ENCODE measurements at regions not wholly inside any gene's neighbourhood (a gene's known extent, or its start where the extent isn't known, plus 50 kb on each side); places are given as distances from the start of the nearest gene placed in this dataset.

DNA sequence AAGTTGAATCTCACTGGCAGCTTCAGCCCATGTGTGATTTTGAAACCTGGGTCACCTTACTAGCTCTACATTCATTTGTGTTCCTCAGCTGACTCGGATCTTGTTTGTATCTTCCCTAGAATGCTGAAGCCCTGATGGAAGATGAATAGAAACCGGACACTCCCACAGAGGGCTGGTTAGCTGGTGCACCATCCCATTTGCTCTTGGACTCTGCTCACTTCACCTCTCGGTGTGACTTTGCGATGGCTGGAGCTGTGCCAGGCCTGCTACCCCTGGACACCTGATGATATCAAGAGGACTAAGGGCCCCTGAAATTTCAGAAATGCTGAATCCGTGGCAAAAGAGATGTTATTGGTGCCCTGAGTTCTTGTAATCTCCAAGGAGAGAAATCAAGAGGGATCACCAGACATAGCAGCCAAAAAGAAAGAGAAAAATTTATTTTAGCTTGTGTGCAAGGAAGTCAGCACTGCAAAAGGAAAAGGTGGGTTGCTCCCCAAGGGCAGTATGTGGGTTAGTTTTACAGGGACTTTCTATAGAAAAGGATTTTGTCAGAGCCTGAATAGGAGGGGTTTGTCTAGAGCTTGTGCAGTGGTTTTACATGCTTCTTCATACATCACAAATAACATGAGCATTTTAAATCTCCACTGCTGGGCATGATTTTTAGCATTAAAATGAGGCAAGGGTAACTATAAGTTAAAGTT is 426.3 kb upstream of the NOX3 start:
- no peak for TF ChIP-seq POLR2A (IDR thresholded peaks at IDR 0.05; ENCODE audit: borderline replicate concordance, extremely low read depth, insufficient read depth, insufficient read length)
- TF ChIP-seq, protein P1, sequence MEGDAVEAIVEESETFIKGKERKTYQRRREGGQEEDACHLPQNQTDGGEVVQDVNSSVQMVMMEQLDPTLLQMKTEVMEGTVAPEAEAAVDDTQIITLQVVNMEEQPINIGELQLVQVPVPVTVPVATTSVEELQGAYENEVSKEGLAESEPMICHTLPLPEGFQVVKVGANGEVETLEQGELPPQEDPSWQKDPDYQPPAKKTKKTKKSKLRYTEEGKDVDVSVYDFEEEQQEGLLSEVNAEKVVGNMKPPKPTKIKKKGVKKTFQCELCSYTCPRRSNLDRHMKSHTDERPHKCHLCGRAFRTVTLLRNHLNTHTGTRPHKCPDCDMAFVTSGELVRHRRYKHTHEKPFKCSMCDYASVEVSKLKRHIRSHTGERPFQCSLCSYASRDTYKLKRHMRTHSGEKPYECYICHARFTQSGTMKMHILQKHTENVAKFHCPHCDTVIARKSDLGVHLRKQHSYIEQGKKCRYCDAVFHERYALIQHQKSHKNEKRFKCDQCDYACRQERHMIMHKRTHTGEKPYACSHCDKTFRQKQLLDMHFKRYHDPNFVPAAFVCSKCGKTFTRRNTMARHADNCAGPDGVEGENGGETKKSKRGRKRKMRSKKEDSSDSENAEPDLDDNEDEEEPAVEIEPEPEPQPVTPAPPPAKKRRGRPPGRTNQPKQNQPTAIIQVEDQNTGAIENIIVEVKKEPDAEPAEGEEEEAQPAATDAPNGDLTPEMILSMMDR (IDR thresholded peaks at IDR 0.05 in 2 of 3, conservative IDR thresholded peaks at IDR 0.05 in 1 of 3; ENCODE audit: borderline replicate concordance in 1 of 3, insufficient read depth in 1 of 3, low read depth in 2 of 3, low read length in 2 of 3): no peak
- no peak for TF ChIP-seq EGR1 (IDR thresholded peaks at IDR 0.05; ENCODE audit: low read depth)
- no peak for TF ChIP-seq RAD21 (IDR thresholded peaks at IDR 0.05; ENCODE audit: low read depth)
- no peak for TF ChIP-seq EZH2phosphoT487 (IDR thresholded peaks at IDR 0.05; ENCODE audit: borderline replicate concordance)
- TF ChIP-seq POLR2AphosphoS5 (IDR thresholded peaks at IDR 0.05; ENCODE audit: low read depth, low read length): no peak
- TF ChIP-seq EZH2 (IDR thresholded peaks at IDR 0.05): no peak
- no peak for TF ChIP-seq YY1 (IDR thresholded peaks at IDR 0.05; ENCODE audit: extremely low read depth, insufficient replicate concordance, low read depth, low read length)
- no peak for TF ChIP-seq SP1 (IDR thresholded peaks at IDR 0.05; ENCODE audit: low read depth)
- no peak for TF ChIP-seq SRF (IDR thresholded peaks at IDR 0.05; ENCODE audit: low read depth)
- TF ChIP-seq, protein P2, sequence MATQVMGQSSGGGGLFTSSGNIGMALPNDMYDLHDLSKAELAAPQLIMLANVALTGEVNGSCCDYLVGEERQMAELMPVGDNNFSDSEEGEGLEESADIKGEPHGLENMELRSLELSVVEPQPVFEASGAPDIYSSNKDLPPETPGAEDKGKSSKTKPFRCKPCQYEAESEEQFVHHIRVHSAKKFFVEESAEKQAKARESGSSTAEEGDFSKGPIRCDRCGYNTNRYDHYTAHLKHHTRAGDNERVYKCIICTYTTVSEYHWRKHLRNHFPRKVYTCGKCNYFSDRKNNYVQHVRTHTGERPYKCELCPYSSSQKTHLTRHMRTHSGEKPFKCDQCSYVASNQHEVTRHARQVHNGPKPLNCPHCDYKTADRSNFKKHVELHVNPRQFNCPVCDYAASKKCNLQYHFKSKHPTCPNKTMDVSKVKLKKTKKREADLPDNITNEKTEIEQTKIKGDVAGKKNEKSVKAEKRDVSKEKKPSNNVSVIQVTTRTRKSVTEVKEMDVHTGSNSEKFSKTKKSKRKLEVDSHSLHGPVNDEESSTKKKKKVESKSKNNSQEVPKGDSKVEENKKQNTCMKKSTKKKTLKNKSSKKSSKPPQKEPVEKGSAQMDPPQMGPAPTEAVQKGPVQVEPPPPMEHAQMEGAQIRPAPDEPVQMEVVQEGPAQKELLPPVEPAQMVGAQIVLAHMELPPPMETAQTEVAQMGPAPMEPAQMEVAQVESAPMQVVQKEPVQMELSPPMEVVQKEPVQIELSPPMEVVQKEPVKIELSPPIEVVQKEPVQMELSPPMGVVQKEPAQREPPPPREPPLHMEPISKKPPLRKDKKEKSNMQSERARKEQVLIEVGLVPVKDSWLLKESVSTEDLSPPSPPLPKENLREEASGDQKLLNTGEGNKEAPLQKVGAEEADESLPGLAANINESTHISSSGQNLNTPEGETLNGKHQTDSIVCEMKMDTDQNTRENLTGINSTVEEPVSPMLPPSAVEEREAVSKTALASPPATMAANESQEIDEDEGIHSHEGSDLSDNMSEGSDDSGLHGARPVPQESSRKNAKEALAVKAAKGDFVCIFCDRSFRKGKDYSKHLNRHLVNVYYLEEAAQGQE (IDR thresholded peaks at IDR 0.05; ENCODE audit: low read depth): no peak
- no peak for TF ChIP-seq CBX3 (IDR thresholded peaks at IDR 0.05; ENCODE audit: low read depth)
